ENCODE measurements at regions not wholly inside any gene's neighbourhood (a gene's known extent, or its start where the extent isn't known, plus 50 kb on each side); places are given as distances from the start of the nearest gene placed in this dataset.

DNA sequence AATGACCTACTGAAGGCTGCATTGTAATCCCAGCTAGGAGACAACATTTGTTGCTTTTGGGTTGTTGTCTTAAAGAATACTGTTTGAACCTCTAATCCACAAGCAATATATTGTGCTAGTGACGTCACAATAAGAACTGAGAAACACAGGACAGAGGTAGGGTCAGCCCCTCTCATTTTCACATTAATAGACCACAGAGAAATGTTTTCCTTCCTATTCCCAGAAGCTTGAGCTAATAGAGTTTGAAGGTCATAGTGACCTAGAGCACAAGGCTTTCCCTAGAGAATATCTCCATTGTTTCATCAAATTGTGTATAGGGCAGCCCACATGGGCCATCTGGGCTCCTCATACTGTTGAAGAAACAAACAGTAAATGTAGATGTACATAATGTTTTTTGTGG is 300.9 kb upstream of the AKR1E2 start:
- Histone ChIP-seq H3K4me1 (ENCODE audit: control insufficient read depth, extremely low read depth, insufficient read depth, low read length) (no peaks in the 10 kb centered on the region), H3K27ac (ENCODE audit: insufficient read depth, low read depth, low read length) (no peak overlapping the region), H3K79me2 (ENCODE audit: control insufficient read depth, insufficient read depth, low read length) (no peaks in the 10 kb centered on the region), H3K36me3 (ENCODE audit: control insufficient read depth in 2 of 2, extremely low read depth in 1 of 2, insufficient read depth in 2 of 2, low read length in 2 of 2) (no peaks in the 10 kb centered on the region), H3K9ac (replicated peaks; ENCODE audit: extremely low read depth, insufficient read depth, low read length) (no peak overlapping the region), H4K20me1 (replicated peaks; ENCODE audit: control insufficient read depth, extremely low read depth, insufficient read depth, low read length) (no peaks in the 10 kb centered on the region), H3K4me2 (ENCODE audit: insufficient read depth, low read length) (no peak overlapping the region), H3K4me3 (replicated peaks in 1 of 3; ENCODE audit: insufficient read depth in 1 of 3, low read depth in 1 of 3, low read length in 3 of 3) (no peak overlapping the region), H2AFZ (ENCODE audit: low read depth, low read length) (no peak overlapping the region), H3K27me3 (ENCODE audit: control insufficient read depth in 2 of 2, insufficient read depth in 2 of 2, low read length in 2 of 2) (no peaks in the 10 kb centered on the region), H3K9me3 (replicated peaks; ENCODE audit: control insufficient read depth, insufficient read depth, low read length) (no peaks in the 10 kb centered on the region), H3K9me1 (replicated peaks; ENCODE audit: control insufficient read depth, extremely low read depth, insufficient read depth, low read length) (no peaks in the 10 kb centered on the region)
- DNase-seq (ENCODE audit: low read depth, low spot score) (no peak), FAIRE-seq (no peak)
- ChIA-PET CTCF (no interaction called here), POLR2A (no interaction called here)
- TF ChIP-seq, protein P1, sequence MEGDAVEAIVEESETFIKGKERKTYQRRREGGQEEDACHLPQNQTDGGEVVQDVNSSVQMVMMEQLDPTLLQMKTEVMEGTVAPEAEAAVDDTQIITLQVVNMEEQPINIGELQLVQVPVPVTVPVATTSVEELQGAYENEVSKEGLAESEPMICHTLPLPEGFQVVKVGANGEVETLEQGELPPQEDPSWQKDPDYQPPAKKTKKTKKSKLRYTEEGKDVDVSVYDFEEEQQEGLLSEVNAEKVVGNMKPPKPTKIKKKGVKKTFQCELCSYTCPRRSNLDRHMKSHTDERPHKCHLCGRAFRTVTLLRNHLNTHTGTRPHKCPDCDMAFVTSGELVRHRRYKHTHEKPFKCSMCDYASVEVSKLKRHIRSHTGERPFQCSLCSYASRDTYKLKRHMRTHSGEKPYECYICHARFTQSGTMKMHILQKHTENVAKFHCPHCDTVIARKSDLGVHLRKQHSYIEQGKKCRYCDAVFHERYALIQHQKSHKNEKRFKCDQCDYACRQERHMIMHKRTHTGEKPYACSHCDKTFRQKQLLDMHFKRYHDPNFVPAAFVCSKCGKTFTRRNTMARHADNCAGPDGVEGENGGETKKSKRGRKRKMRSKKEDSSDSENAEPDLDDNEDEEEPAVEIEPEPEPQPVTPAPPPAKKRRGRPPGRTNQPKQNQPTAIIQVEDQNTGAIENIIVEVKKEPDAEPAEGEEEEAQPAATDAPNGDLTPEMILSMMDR (IDR thresholded peaks at IDR 0.05; ENCODE audit: extremely low read depth in 1 of 2, insufficient read depth in 1 of 2, low read depth in 1 of 2, low read length in 2 of 2), result no peak
- TF ChIP-seq, protein P2, sequence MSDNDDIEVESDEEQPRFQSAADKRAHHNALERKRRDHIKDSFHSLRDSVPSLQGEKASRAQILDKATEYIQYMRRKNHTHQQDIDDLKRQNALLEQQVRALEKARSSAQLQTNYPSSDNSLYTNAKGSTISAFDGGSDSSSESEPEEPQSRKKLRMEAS (IDR thresholded peaks at IDR 0.05; ENCODE audit: insufficient read depth, insufficient read length), result no peak
- TF ChIP-seq EZH2 (IDR thresholded peaks at IDR 0.05; ENCODE audit: borderline replicate concordance, low read depth, low read length, severe bottlenecking) (no peak), JUN (IDR thresholded peaks at IDR 0.05; ENCODE audit: borderline replicate concordance, insufficient read depth, insufficient read length, low read depth) (no peak), FOS (IDR thresholded peaks at IDR 0.05; ENCODE audit: borderline replicate concordance, insufficient read depth, low read length) (no peak)
- no TSS peak for BruUV-seq (replicated peaks)
- dilution Hi-C loops (cut with MboI; ENCODE audit: extremely low pct_ligation_motif_present, low sequenced_read_pairs) (no loop called here), intact Hi-C loops (cut with micrococcal nuclease) (no loop called here)
